SK-N-MC (cell line): ENCODE measurements at regions not wholly inside any gene's neighbourhood (a gene's known extent, or its start where the extent isn't known, plus 50 kb on each side); places are given as distances from the start of the nearest gene placed in this dataset.

Experiments
- DNase-seq: peaks from one replicate; pipeline ENCODE4 v3.0.0-alpha.2; 2011; ENCODE audit warnings: low read depth, low spot score
- H3K27ac ChIP-seq: fragments of 200-600 bp; sonication (generic); 2 replicates; pipeline ENCODE4 v1.5.1; 2016; ENCODE audit warnings: mixed run types
- H3K36me3 ChIP-seq: fragments of 200-600 bp; sonication (generic); 2 replicates; pipeline ENCODE4 v1.6.1; 2017; ENCODE audit warnings: antibody characterized with exemption, low read length, mixed read lengths; ENCODE audit not compliant: insufficient read depth
- H3K4me3 ChIP-seq: fragments of 200-600 bp; sonication (generic); 2 replicates; pipeline ENCODE4 v1.5.1; 2016
- H3K9ac ChIP-seq: fragments of 200-600 bp; sonication (generic); 2 replicates; pipeline ENCODE4 v1.8.0; 2017; ENCODE audit warnings: mixed run types, mixed read lengths; ENCODE audit not compliant: insufficient read length
- H3K9me3 ChIP-seq: fragments of 200-600 bp; sonication (generic); 2 replicates; pipeline ENCODE4 v1.6.1; 2017; ENCODE audit warnings: low read depth, mild to moderate bottlenecking, antibody characterized with exemption, low read length, moderate library complexity, mixed read lengths
- EZH2 ChIP-seq: fragments of 200-600 bp; sonication (generic); IDR thresholded peaks from one replicate; pipeline ENCODE4 v1.6.1; 2017; ENCODE audit warnings: antibody characterized with exemption
- FOXP2 ChIP-seq: optimal IDR thresholded peaks from 2 replicates; pipeline ENCODE3; 2011; ENCODE audit warnings: mild to moderate bottlenecking, moderate library complexity; ENCODE audit not compliant: insufficient read depth; ENCODE audit errors: extremely low read length, control extremely low read depth
- POLR2AphosphoS5 ChIP-seq: IDR thresholded peaks from 2 replicates; pipeline ENCODE4 v1.6.1; 2012; ENCODE audit warnings: mild to moderate bottlenecking, low read depth, low read length, borderline replicate concordance

DNA sequence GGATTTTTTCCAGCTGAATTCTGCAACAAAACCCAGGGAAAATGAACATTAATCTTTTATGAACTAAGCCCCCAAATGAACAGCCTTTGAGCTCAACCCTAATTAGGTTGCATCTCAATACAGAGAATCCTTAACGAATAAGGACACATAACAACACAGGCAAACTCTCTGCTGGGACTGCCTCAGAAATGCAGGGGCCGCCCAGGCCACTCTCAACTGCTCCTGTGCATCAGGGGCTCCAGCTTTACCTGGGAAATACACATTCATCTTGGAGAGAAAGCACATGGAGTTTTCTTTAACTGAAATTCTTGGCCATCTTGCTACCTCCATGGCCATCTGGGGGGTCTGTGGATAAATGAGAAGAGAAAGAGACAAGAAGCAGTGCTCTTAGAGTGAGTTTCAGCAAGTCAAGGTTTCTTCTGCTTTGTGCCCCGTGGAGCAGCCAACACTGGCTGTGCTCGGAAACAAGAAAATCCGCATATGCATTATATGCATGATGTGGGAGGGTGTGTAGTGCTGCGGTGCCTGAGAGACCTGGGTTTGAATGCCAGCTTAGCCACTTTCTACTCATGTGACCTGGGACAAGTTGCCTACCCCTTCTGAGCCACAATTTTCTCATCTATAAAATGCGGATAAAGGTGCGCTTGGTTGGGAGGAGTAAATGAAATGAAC is 81.9 kb upstream of the RCN1 start:
- DNase-seq = no peak
- no peak overlapping the region for H3K27ac ChIP-seq
- no peaks in the 10 kb centered on the region for H3K36me3 ChIP-seq
- TF ChIP-seq FOXP2 = no peak
- TF ChIP-seq EZH2 = no peak
- TF ChIP-seq POLR2AphosphoS5 = no peak
- H3K4me3 ChIP-seq = no peak overlapping the region
- no peaks in the 10 kb centered on the region for H3K9me3 ChIP-seq
- H3K9ac ChIP-seq = no peak overlapping the region

DNA sequence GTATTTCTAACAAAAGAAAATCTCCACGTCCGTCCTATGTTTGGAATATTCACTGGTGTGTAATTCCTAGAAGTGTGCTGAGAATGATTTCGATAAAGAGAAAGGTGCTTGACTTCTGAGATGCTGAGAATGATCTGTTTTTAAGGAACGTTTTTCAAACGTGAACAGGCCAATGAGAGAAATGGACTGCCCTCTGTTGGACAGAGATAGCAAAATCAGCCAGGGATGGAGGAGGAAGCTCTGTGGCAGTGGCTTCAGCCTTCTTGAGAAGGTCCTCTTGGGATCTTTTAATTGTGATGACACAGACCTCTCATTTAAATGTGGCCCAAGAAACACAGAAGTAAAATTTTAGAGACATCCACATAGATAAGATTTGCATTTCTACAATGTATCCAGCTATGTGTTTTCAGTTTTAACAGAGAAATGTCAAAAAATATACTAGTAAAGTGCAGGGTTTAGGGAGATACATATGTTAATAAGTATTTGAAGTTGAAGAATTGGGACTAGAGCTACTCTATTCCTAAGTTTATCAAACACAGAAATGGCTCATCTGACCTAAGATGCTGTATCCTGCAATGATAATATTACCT is 84.0 kb upstream of the RCN1 start:
- H3K36me3 ChIP-seq = no peaks in the 10 kb centered on the region
- TF ChIP-seq POLR2AphosphoS5 = no peak
- TF ChIP-seq EZH2 = no peak
- no peak for TF ChIP-seq FOXP2
- H3K27ac ChIP-seq = no peak overlapping the region
- DNase-seq = no peak
- no peak overlapping the region for H3K4me3 ChIP-seq
- no peak overlapping the region for H3K9ac ChIP-seq
- H3K9me3 ChIP-seq = no peaks in the 10 kb centered on the region

DNA sequence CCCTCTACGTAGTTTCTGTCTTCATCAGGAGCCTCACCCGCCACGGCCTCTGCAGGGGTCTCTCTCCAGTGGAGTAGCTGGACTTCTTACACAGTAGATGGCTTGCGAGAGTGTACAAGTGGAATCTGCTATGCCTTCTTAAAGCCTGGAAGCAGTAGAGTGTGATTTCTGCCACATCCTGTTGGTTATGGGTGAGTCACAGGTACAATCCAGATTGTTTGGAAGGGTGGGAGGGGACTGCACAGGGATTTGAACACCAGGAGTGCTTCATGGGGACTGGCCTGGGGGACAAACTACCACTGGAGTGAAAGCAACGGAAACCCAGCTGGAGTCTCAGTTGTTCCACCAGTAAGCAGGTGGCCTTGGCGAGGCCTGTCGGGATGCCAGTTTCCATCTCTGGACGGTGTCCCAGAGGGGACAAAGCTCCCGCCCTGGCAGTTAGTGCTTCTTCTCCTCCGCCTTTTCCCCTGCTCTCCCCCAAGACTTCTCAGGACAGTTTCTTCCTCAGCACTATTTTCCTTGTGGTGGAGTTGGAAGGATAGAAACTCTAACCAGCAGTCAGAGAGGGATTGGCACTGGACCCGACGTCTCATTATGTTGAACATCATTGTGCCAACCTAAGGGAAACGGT is 85.0 kb upstream of the RCN1 start:
- TF ChIP-seq FOXP2 (no peak), POLR2AphosphoS5 (no peak), EZH2 (no peak)
- H3K4me3 ChIP-seq = no peak overlapping the region
- H3K27ac ChIP-seq = no peak overlapping the region
- H3K9ac ChIP-seq = no peak overlapping the region
- H3K36me3 ChIP-seq = no peaks in the 10 kb centered on the region
- H3K9me3 ChIP-seq = no peaks in the 10 kb centered on the region
- DNase-seq = no peak

DNA sequence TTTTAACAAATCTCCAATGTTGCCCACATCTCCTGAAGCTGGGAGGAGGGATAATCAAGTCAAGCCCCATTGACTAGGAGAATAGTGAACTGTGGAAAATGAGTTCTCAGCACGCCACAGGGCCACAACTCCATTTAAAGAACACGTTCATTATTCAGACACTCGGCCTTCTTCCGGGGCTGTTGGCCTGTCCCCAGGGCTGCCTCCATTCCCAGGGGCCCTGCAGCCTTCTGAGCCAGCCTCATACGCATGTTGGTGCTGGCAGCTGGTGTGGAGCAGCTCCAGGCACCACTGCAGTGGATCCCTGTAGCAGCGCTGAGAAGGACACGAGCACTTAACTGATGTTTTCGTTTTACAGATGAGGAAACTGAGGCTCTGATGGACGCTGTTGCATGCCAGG is 87.5 kb upstream of the RCN1 start:
- DNase-seq = no peak
- H3K27ac ChIP-seq = no peak overlapping the region
- no peaks in the 10 kb centered on the region for H3K9me3 ChIP-seq
- no peaks in the 10 kb centered on the region for H3K36me3 ChIP-seq
- TF ChIP-seq EZH2 (no peak), FOXP2 (no peak), POLR2AphosphoS5 (no peak)
- H3K4me3 ChIP-seq = no peak overlapping the region
- no peak overlapping the region for H3K9ac ChIP-seq

DNA sequence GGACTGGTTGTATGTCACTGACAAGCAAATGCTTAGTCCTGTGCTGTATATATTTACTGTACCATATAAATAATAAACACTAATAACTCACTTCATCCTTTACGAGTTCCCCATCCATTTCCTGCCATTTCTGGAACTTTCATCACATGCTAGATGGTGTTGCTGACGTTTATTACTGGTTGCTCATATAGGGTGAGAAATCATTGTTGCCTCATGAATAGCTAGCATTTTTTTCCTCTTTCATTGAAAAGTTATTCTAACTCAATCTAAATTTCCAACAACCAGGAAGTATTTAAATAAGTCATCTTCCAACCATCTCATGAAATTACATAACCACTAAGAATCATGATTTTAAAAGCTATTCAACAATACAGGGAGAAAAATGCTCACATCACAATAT is 88.6 kb upstream of the RCN1 start:
- Histone ChIP-seq H3K9ac (no peak overlapping the region), H3K27ac (no peak overlapping the region), H3K36me3 (no peaks in the 10 kb centered on the region), H3K9me3 (no peaks in the 10 kb centered on the region), H3K4me3 (no peak overlapping the region)
- DNase-seq = no peak
- TF ChIP-seq POLR2AphosphoS5 = no peak

DNA sequence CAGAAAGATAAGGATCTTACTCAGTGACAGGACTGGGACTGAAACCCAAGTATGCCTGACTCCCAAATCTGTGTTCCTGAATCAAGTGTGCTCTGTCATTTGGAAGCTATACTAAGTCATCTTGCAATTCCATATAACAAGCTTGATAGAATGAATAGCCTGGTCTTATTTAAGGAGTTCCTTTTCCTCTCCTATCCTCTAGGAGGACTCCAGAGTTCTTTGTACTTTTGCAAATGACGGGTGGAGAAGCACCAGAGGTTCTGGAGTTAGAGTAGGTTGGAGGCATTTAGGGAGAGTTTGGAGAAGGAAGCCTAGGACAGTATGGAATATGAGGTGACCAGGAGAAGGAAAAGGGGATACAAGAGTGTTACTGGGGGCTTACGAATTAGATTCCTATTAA is 92.9 kb upstream of the RCN1 start:
- TF ChIP-seq EZH2 (no peak), POLR2AphosphoS5 (no peak), FOXP2 (no peak)
- no peak overlapping the region for H3K4me3 ChIP-seq
- no peaks in the 10 kb centered on the region for H3K9me3 ChIP-seq
- no peak overlapping the region for H3K27ac ChIP-seq
- DNase-seq = no peak
- H3K9ac ChIP-seq = no peak overlapping the region
- no peaks in the 10 kb centered on the region for H3K36me3 ChIP-seq

DNA sequence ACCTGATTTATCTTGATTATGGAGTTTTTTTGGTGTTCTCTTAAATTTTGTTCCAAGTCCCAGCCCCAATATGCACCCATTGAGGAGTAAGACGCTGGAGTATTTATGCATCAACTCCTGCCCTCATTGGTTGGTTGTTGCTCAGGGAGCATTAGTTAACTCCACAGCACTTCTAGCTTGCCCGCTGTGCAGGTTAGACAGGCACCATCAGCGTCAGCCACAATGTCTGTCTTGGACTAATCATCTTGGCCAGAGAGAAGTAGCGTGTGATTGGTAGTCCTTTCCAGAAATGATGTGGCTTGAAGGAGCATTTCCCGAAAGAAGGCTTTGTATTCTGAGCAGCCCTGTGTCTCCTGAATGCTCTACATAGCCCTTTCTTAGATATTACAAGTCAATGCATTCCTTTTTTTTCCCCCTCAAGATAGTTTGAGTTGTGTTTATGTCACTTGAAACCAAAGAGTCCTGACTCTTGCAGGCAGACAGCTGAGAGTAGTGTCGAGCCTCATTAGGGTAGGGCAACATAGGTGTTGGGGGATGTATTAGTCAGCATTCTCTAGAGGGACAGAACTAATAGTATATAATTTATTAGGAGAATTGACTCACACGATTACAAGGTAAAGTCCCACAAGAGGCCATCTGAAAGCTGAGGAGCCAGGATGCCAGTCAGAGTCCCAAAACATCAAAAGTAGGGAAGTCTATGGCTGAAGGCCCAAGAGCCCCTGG is 94.6 kb upstream of the RCN1 start:
- H3K27ac ChIP-seq = no peak overlapping the region
- H3K4me3 ChIP-seq = no peak overlapping the region
- TF ChIP-seq EZH2 (no peak), POLR2AphosphoS5 (no peak), FOXP2 (no peak)
- no peak overlapping the region for H3K9ac ChIP-seq
- no peaks in the 10 kb centered on the region for H3K36me3 ChIP-seq
- no peaks in the 10 kb centered on the region for H3K9me3 ChIP-seq
- DNase-seq = no peak

DNA sequence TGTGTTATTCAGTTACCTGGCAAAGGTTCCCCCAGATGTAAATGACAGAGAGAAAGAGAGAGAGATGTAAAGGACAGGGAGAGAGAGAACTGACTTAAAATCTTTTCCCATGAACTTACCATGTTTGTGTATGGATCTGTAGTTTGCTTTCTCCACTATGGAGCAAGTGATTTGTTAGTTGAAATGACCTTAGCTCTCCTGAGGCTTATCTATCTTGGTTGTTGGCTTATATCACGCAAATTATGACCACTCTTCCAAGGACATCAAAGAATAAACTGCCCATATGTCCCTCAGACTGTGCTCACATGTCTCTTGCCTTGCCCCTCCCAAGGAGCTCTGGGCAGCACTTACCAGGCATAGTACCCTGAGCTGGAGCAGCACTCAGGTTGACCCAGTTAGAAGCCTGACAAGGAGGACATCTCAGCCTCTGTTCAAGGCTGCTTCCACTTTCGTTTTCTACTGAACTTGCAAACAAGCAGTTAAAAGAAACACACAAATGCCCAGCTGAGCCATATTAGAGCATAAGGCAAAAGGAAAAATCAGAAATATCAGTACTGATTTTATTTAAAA is 95.3 kb upstream of the RCN1 start:
- DNase-seq = no peak
- TF ChIP-seq FOXP2 = no peak
- TF ChIP-seq EZH2 = no peak
- TF ChIP-seq POLR2AphosphoS5 = no peak
- Histone ChIP-seq H3K9ac (no peak overlapping the region), H3K9me3 (no peaks in the 10 kb centered on the region), H3K36me3 (no peaks in the 10 kb centered on the region), H3K4me3 (no peak overlapping the region), H3K27ac (no peak overlapping the region)

DNA sequence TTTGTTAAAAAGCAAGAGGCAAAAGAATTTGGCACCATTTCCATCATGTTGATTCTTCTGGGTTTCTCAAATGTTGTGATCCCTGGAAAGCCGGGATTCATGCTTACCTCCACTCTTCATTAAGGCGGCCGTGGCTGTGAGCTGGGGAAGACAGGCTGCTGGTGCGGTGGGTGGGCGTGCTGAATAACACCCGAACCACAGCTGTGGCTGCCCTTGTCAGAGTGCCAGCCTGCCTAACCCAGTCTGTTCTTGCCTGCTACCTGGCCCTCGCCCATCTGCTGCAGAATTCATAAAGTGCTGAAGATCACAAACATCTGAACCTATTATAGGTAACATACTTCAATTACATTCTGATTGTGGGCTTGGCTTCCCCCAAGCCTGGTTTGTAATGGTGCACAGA is 95.8 kb upstream of the RCN1 start:
- Histone ChIP-seq H3K36me3 (no peaks in the 10 kb centered on the region), H3K4me3 (no peak overlapping the region), H3K9me3 (no peaks in the 10 kb centered on the region), H3K27ac (no peak overlapping the region), H3K9ac (no peak overlapping the region)
- DNase-seq = no peak
- TF ChIP-seq POLR2AphosphoS5 = no peak
